Lower leg skin (tissue), 3 donors: ENCODE measurements at regions not wholly inside any gene's neighbourhood (a gene's known extent, or its start where the extent isn't known, plus 50 kb on each side); places are given as distances from the start of the nearest gene placed in this dataset.

Source experiments
- CTCF ChIP-seq, 3 donors: fragments of 450-650 bp; IDR thresholded peaks; one replicate each; pipeline ENCODE4 v1.5.1; 2016; ENCODE audit warnings: antibody characterized with exemption in 3 of 3, mild to moderate bottlenecking in 3 of 3, moderate library complexity in 2 of 3
- POLR2A ChIP-seq, 2 donors: fragments of 450-650 bp; IDR thresholded peaks; one replicate each; pipeline ENCODE4 v1.6.1; 2016 to 2017; ENCODE audit warnings: antibody characterized with exemption in 2 of 2, mild to moderate bottlenecking in 1 of 2, moderate library complexity in 1 of 2

- TF ChIP-seq CTCF (IDR thresholded peaks at IDR 0.05): no peak
- no peak for TF ChIP-seq POLR2A (IDR thresholded peaks at IDR 0.05)
Observed at GRCh38 chr3:56894881-56895431, 93.2 kb upstream of the ARHGEF3 start.
